HG03520 (cell line): ENCODE measurements at regions not wholly inside any gene's neighbourhood (a gene's known extent, or its start where the extent isn't known, plus 50 kb on each side); places are given as distances from the start of the nearest gene placed in this dataset.

Experiments
- ATAC-seq: cut with Tn5 transposase; IDR thresholded peaks from one replicate; pipeline ENCODE4 v1.9.1; 2021; ENCODE audit warnings: mild to moderate bottlenecking, moderate library complexity; ENCODE audit not compliant: unreplicated experiment

DNA sequence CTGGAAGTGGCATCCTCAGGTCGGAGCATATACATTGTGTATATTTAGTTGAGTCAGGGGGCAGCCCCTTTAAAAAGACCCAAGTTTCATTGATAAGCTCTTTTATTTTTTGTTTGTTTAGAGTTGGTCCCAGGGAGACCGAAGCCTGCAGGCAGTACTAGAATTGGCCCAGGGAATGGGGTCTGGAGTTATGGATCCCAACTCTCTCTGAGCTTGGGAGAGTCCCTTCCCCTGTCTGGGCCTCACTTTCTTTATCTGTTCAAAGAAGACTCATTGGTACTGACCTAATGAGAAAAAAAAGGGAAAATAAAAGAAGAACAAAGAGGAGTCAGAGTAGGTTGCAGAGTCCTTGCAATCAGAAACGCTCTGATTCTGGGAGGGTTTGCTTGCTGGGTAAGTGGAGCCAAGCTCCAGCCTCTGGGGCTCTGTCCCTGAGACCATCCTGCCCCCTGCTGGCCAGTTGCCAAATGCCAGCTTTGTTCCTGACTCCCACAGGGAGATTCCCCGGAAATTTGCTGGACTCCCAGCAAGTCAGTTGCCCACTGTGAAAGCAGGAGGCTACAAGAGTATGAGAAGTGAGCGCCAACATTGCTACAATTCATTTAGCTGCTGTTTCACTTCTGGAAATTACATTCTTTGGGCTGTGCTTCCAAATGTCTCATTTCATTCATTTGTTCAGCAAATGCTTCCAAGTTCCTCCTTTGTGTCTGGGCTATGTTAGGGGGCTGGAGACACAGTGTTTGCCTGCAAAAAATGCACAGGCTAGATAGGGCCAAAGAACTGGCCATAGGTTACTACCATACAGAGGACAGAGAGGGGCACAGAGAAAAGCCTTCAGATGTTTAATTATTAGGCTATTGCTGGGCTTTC is 156.2 kb downstream of the MELK start:
- ATAC-seq: no peak

DNA sequence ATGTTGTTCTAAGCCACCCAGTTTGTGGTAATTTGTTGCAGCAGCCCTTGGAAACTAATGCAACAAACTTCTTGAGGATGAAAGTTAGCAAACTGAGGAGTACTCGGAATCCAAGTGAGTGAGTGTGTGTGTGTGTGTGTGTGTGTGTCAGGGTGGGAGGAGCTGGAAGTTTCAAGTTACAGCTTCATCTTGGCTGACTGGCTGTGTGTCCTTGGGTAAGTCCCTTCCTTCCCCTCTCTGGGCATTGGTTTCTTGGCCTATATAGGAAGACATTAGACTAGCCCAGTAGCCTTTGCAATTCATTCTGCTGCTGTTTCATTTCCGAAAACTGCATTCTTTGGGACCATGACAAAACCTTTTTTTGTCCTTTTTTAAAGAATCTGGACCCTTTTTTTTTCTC is 157.2 kb downstream of the MELK start:
- ATAC-seq: no peak

DNA sequence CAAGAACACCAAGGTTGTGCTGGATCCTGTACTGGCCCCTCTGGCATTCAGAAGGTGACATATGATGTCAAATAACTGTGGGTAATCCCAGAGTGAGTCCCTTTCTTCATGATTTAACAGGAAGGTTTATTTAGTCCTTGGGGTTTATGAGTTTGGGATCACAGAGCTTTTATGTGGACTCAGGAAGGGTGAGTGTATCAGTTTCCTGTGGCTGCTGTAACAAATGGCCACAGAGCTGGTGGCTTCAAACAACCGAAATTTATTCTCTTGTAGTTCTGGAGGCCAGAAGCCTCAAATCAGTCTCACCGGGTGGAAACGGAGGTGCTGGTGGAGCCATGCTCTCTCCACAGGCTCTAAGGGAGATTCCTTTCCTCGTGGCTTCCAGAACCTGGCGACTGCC is 157.7 kb downstream of the MELK start:
- no peak for ATAC-seq

DNA sequence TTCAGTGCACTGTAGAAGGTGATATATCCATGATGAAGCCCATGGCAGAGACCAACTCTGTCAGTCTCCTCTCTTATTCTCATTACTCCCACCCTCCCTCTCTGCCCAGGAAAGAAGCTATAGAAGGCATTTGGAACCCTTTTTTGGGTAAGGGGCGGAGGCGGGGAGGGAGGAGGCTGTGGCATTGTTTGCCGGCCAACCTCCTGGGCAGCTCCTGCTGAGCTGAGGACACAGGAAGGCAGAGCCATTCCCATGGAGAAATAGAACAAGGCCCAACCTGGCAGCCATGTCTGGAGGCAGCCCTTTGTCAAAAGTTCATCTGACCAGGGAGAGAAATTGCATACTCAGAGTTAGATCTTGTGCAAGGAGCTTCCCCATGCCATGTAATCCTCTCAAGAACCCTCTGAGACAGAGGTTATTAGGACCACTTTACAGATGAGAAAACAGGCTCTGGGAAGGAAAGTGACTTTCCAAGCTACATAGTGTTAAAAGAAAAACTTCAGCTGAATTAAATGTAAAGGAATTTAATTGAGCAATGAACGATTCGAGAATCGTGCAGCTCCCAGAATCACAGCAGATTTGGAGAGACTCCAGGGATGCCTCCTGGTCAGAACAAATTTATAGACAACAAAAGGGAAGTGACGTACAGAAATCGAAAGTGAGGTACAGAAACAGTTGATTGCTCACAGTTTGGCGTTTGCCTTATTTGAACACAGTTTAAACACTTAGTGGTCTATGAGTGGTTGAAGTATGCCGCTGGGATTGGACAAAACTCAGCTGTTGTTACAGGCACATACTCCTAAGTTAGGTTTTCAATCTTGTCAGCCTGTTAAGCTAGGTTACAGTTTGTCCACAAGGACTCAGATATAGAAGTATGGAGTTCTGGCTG is 158.6 kb downstream of the MELK start:
- ATAC-seq: no peak

- ATAC-seq: no peak
These were observed 162.0 kb downstream of the MELK start for GRCh38 chr9:36734737-36735136.

DNA sequence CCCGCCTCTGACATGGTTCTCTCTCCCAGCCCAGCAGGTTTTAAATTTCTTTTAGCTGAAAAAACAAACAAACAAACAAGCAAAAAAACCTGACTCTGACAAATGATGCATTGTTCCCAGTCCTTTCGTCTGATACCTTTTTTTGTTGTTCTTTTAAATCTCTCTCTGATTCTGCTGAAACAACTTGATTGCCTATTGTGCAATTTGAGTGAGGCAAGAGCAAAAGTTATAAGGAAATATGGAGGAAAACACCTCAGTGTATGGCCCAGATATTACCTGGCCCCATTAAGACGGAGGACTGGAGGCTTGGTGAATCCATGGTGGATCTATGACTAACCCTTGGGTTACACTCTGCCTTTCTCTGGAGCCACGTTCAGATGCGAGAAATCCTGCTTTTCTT is 164.0 kb downstream of the MELK start:
- no peak for ATAC-seq

- no peak for ATAC-seq
These were observed 165.8 kb downstream of the MELK start for GRCh38 chr9:36738318-36738976.

DNA sequence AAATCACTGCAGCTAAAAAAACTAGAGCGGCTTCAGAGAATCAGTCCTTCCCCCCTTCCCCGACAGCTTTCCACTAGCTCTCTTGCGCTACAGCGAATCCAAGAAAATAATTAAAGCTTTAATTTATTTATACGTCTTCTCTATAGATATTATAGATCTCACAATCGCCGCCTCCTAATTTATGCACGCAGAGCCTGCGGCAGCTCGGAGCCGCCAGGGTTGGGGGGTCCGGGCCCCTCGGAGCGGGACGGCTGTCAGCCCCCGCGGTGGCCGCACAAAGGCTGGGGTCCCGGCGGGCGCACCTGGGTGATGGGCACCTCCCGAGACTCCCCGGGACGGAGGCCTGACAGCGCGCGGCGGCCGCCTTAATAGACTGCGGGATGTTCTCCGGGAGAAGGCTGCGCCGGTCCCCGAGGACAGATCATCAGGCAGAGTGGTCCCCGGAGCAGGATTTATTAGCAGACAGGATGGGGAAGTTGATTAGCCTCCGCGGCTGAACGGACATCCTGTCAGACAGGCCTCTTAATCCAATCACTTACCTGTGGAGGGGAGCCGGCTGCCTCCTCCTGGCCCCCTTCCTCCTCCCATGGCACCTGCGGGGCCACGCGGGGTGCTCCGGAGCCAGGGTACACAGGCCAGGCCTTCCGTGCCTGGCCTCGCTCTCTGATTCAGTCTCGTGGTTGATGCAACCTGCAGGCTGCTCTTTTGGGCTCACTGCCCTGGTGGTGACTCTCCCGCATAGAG is 166.8 kb downstream of the MELK start:
- ATAC-seq: no peak

DNA sequence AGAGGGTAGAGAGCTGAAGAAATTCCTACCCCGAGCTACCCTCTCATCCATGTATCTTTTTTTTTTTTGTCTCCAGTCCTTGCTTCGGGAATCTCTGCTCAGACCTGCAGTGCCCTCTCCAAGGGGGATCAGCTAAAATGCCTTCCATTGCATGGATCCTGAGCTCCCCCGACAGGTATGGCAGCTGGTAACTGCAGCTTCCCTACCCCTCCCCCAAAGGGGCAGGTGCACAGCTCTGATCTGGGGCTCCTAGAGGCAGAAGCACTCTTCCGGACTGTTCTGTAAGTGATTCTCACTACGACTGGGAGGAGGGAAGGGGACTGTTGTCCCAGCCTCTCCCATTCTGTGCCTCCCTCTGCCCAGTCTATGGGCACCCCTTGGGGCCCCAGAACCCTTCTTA is 169.6 kb downstream of the MELK start:
- ATAC-seq: no peak

DNA sequence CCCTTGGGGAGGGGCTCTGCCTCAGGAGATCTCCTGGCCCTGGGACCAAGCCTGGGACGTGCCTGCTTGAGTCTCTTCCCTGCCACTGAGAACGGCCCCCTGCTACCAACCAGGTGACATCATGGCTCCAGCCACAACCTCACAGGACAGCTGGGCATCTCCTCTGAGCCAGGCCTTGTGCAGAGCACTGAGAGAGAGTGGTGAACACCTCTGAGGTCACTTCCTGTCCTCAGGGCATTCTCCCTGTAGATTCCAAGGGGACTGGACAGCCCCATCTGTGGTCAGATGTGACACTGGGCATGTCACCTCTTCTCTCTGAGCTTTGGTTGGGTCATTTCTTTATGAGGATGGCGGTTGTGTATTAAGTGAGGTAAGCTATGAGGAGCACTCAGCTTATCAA is 172.0 kb downstream of the MELK start:
- no peak for ATAC-seq

DNA sequence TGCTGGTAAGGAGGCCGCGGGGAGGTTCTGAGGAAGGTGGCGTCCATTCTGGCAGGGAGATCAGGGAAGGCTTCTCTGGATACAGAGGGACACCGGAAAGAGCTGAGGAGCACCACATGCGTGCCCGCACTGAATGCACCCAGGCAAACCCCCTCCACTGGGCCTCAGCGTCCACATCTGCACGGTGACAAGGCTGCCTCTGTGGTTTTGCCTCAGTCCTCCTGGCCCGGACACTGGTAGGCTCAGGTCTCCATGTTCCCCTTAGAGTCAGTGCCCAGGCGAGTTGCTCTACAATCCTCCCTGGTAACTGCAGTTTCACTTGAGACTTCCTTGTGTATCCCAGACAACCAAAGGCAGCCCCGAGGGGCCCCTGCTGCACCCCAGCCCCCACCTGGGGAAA is 173.3 kb downstream of the MELK start:
- ATAC-seq: no peak

DNA sequence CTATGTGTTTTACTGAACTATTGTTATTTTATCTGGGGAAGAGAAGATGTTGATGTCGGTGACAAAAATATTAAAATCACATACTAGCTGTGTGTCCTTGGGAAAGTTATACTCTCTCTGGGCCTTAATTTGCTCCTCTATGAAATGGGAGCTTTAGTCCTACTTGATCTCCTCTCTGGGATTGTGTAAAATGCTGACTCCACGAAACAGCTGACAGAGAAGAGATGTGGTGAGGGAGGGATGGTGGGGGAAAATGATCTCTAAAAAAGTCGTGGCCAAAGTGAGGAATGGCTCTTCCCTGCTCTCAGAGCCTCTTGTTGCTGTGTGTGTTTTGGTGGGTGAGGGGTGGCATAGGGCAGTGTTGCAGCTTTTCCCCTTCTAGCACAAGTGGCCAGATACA is 173.7 kb downstream of the MELK start:
- no peak for ATAC-seq

- no peak for ATAC-seq
These were observed 175.7 kb downstream of the MELK start for GRCh38 chr9:36748322-36748899.

DNA sequence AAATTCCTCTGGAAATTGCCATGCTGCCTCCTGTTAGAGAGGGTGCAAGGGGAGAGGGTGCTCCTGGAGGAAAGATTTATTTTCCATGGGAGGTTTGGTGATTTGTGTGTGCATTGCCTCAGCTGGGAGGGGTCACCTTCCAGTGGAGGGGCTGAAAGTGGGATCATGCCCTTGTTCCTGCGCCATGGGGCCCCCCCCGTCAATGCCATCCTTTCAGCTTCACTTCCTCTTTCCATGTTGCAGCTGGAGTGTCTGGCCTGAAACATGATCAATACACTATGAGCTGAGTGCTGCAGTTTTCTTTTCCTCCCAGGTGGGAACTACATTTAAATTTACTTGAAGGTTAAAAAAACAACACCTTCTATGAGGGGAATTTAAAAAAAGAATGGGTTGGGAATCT is 176.8 kb downstream of the MELK start:
- ATAC-seq: no peak

GRCh38 chr9:36750630-36751029 is 177.9 kb downstream of the MELK start:
- no peak for ATAC-seq

GRCh38 chr9:36755019-36755418 is 182.3 kb downstream of the MELK start:
- ATAC-seq: no peak

DNA sequence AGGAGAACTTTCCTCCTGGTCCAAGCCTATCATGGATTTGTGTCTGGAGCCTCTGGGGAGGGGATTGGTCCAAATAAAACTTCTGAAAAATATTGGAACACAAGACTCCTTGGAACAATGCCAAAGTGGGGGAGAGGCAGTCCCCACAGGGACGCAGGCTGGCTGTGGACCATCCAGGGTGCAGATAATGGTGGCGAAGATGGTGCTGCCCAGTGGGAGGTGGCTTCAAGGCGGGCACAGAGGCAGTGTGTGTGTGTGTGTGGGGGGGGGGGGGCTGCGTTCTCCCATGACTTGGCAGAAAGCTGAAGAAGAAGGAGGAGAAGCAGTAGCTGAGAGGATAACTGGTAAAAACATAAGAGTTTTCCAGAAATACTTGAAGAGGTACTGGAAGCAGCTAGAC is 186.4 kb downstream of the MELK start:
- no peak for ATAC-seq

DNA sequence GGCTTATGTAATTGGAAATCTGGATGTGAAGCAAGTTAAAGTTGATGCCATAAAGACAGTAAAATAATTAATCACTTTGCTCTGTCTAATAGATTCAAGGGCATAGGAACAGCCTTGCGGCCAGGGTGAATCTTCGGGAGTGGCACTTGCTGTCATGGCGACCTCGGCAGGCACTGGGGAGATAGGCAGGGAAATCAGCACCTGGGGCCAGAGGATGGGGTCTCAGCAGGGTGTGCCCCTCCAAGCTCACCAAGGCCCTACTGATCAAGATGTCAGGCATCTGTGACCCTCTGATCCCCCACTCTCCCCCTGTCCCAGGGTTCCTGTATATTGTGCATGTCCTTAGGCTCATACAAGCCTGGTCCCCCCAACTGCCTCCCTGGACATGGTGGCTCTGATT is 187.3 kb downstream of the MELK start:
- no peak for ATAC-seq

- no peak for ATAC-seq
These were observed 188.1 kb downstream of the MELK start for GRCh38 chr9:36760667-36761420.

DNA sequence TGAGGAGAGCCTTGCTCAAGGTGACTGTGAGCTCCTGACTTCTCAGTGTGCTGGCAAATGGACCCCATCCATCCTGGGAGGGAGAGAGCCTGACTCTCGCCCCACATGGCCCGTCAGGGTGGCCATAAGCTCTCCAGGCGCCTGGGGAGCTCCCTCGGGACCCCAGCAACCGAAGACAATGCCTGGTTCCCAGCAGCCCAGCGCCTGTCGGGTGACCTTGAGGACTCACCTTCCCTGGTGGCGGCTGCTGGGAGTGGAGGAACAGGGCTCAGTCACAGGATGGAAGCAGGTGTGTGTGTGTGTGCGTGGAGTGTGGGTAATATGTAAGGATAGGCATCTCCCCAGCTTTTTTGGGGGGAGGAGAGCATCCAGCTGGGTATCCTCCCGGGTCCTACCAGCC is 190.3 kb downstream of the MELK start:
- no peak for ATAC-seq
